GM18858 (cell line): ENCODE measurements at regions not wholly inside any gene's neighbourhood (a gene's known extent, or its start where the extent isn't known, plus 50 kb on each side); places are given as distances from the start of the nearest gene placed in this dataset.
"Not testable (repeated sequence)": the region's sequence is repeated elsewhere in the genome, so short reads cannot be mapped to it uniquely, and the experiment has no call there.

Source experiments
- ATAC-seq: cut with Tn5 transposase; IDR thresholded peaks from one replicate; pipeline ENCODE4 v1.9.1; 2021; ENCODE audit not compliant: unreplicated experiment

- no peak for ATAC-seq
These were observed 67.2 kb downstream of the BUB3 start for GRCh38 chr10:123221418-123221817.

GRCh38 chr10:123222832-123223231 lies 68.6 kb downstream of the BUB3 start:
- no peak for ATAC-seq

DNA sequence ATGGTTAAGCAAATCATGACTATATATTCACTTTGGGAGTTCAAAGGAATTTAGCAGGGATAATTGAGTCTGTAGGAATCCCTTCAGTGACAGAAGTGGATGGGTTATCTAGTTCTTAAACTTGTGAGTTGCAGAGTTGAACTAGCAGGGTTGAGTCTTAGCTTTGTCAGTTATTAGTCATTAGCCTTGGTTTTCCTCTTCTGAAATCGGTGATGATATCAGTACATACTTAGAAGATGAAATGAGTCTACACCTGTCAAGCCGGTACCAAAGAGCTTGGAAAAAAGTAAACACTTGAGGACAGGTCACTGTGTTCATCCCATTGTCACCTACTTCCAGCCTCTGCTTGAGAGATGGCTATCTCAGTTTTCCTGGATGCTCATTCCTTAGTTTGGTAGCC lies 73.5 kb downstream of the BUB3 start:
- no peak for ATAC-seq

GRCh38 chr10:123229927-123230630 lies 75.9 kb downstream of the BUB3 start:
- no peak for ATAC-seq

DNA sequence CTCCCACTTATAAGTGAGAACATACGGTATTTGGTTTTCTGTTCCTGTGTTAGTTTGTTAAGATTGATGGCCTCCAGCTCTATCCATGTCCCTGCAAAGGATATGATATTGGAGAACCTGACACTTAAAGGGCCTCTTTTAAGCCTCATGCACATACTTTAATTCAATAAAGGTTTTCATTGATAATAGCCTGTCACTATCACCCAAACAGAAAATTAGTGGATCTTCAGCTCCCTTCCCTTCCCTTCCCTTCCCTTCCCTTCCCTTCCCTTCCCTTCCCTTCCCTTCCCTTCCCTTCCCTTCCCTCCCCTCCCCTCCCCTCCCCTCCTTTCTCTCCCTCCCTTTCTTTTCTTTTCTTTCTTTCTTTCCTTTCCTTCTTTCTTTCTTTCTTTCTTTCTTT lies 78.7 kb downstream of the BUB3 start:
- not testable (repeated sequence) for ATAC-seq

DNA sequence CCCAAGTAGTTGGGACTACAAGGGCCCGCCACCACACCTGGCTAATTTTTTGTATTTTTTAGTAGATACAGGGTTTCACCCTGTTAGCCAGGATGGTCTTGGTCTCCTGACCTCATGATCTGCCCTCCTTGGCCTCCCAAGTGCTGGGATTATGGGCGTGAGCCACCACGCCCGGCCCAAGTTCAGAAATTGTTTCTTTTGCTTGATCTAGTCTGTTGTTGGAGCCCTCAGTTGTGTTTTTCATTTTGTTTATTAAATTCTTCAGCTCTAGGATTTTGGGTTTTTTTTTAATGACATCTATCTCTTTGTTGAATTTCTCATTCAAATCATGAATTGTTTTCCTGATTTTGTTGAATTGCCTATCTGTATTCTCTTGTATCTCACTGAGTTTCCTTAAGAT lies 80.8 kb downstream of the BUB3 start:
- not testable (repeated sequence) for ATAC-seq

GRCh38 chr10:123236126-123236525 lies 81.9 kb downstream of the BUB3 start:
- ATAC-seq = no peak

DNA sequence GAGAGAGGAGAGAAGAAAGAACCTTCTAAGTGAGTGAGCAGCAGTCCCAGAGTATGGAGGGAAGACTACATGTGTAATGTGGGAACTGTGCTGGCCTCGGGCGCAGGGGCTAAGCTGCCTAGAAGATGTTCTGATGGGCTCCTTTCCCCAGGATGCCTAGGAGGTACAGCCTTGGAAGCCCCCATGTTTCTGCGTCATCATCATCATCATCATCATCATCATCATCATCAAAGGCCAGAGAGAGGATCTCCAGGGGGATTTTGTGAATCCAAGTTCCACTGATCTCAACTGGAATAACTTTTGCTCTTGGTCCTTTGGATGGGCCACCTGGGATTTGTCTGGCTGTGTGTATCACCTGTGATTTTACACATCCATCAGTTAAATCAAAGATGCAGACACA lies 86.0 kb downstream of the BUB3 start:
- no peak for ATAC-seq

- ATAC-seq = no peak
These were observed 86.6 kb downstream of the BUB3 start for GRCh38 chr10:123240776-123241175.

DNA sequence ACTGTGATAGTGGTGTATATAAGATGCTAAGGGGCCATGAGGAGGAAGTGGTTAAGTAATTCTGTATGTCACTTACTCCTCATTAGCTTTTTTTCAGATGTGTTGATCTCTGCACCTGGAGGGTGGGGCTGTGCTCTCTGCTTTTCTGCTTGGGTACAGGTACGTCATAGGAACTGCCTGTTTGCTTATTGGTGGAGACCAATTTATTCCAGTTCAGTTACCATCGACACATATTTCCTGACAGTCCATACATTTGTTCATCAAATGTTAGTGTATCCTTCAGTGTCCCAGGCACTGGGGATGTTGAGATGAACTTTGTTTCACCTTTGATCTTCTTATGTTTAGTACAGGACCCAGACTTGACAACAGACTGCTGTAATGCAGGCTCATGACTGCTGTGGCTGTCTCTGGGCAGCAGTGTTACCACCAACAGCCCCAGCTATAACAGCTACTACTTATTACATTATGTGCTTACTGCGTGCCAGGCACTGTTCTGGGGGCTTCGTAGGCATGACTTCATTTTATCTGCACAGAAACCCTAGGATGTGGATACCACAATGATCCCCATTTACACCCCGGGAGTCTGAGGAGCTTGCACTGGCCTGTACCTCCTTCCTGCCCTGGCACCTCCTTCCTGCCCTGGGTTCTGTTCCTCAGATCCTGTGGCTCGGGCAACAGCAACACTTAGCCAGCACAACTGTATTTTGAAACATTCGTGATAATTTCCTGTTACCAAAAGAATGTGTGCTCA lies 87.4 kb downstream of the BUB3 start:
- ATAC-seq = no peak

DNA sequence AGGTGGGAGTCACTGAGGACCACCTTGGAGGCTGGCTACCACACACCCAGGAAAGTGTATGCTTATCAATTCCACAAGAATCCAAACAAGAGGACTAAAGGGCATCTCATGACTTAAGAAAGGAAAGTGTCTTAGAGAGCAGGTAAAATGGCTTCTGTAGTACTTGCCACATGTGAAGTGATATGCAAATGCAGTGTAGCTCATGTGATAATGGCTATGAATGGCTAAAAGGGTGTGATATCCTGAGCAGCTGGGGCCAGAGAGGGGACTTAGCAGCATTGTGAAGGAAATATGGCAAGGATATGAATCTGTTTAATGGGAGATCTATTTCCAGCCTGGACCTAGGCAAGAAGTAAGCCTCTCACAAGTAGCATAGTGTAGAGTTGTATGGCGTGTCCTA lies 90.5 kb downstream of the BUB3 start:
- no peak for ATAC-seq

DNA sequence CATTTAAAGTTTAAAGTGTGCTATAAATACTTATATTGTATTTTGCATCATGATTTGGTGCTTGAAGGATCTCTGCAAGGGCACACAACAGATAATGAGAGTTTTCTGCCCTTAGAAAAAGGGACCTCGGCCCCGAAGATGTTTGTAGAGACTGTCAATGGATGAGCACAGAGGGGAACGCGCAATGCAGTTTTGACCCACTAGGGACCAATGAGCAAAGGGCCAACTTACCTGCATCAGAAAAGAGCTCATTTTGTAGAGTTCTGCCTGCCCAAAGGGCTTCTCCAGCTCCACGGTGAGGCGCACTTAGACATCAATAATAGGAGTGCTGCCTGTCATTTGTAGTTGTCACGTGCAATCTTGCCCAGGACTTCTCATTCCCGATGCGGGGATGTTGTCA lies 91.1 kb downstream of the BUB3 start:
- ATAC-seq = no peak

DNA sequence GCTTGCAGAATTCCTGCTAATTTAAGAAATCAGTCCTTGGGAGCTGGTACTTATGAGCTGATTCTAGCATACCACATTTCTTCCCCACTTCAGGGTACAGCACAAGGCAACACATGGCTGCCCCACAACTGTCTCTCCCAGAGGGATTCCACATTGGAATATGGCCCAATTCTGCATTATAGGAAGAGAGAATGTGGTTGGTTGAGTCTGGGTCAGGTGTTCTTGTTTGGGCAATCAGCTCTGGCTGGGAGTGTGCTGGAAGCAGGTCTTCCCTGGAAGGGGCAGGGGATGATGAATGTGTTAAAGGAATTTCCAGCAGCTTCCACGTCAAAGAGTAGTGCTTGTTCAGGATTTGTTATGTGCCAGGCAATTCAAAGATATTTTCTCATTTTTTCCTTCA lies 95.7 kb downstream of the BUB3 start:
- no peak for ATAC-seq

DNA sequence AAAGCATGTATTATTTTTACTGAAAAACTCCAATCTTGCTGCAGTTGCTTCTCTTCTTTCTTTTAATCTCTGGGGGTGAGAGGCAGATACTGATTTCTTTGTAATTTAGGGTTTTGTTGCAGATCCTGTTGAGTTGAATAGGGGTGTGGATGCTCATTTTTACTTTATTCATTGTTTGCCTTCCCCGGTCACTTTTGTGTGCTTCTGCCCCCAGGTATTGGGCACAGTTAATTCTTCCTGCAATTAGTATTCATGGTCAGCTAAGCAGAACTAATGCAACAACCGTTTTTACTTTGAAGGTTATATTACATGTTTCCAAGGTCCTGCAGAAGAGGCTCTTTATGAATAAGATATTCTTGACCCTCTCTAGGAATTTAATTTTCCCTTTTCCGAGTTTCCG lies 96.4 kb downstream of the BUB3 start:
- ATAC-seq = no peak

GRCh38 chr10:123252779-123253178 lies 98.6 kb downstream of the BUB3 start:
- ATAC-seq = no peak

- ATAC-seq = not testable (repeated sequence)
These were observed 100.1 kb downstream of the BUB3 start for GRCh38 chr10:123254343-123254742.

DNA sequence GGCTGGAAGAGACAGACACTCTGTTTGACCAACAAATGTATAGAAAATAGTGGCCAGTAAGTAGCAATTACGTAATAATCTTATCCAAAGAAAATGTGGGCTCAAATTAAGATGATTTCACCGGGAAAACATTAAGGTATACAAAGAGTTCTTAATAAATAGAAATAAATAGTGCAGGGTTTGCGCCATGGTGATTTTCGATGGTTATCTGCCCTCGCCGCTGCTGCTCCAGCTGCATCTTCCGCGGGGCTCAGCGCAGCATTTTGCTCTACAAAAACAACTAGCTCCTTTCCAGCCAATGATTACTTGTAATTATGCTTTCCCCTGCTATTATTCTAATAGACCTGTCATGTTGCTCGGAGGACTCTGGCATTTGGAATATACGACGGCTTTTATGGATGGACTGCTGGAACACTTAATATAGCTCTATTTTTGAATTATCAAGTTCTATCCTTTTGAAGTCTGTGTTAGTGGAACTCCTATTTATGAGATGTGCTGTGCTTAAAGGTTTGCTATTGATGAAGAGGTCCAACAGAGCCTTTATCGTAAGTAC lies 103.8 kb downstream of the BUB3 start:
- no peak for ATAC-seq

- no peak for ATAC-seq
These were observed 104.9 kb downstream of the BUB3 start for GRCh38 chr10:123259081-123259480.

DNA sequence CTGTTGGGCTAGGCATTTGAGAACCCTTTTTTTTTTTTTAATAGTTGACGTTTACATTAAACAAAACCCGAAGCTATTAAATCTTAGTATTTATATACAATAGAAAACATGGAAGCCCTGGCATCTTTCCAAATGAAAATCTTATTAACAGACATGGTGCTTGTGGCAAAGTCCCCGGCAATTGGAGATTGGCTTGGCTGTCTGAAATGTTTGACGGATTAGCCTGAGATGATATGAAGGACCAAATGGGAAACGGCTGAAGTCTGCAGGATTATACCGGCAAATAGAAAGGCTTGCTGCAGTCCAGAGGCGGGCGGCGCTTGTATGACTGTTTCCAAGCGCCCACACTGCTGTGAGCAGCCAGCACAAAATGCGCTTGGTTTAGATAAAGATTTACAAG lies 105.6 kb downstream of the BUB3 start:
- no peak for ATAC-seq

DNA sequence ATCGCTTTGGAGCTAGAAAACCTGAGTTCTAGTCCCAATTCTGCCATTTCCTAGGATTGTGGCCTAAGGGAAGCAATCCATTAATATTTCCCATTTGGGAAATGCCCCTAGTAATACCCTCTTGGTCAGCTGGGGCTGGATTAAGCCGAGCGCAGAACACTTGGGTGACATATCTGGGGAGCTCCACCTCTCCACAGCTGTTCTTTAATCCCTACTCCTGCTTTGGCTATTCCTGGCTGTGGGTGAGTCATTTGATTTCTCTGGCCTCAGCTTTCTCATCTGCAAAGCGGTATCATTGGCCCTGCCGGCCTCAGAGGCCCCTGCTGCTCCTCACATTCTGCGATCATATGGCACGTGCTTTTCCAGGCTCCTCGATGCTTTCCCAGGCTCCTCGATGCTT lies 108.3 kb downstream of the BUB3 start:
- no peak for ATAC-seq

GRCh38 chr10:123266971-123267370 lies 112.8 kb downstream of the BUB3 start:
- ATAC-seq = no peak

DNA sequence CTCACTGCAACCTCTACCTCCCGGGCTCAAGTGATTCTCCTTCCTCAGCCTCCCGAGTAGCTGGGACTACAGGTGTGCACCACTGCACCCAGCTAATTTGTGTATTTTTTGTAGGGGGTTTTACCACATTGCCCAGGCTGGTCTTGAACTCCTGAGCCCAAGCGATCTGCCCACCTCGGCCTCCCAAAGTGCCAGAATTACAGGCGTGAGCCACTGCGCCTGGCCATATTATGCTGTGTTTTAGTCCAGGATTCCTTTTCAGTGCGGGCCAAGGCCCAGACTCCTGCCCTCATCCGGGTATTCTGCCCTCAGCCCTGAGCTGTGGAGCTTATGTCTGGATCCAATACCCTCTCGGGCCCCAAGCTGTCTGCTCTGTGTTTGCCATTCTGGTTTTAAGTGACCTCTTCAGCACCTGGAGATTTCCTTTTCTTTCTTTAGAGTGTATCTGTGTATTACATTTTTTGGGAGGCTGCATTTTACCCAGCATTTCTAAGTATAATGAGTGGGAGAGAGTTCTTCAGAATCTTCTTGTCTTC lies 114.9 kb downstream of the BUB3 start:
- ATAC-seq = no peak
